Keratinocyte (primary cell): ENCODE measurements at regions not wholly inside any gene's neighbourhood (a gene's known extent, or its start where the extent isn't known, plus 50 kb on each side); places are given as distances from the start of the nearest gene placed in this dataset.

ENCODE experiments used
- CTCF ChIP-seq, 3 experiments: IDR thresholded peaks in 1 of 3; conservative IDR thresholded peaks in 1 of 3; optimal IDR thresholded peaks in 1 of 3; 2 replicates in 2 of 3; 3 replicates in 1 of 3; pipeline versions ENCODE3 to v1.5.1; 2011; ENCODE audit warnings: low read length in 3 of 3, mild to moderate bottlenecking in 3 of 3, moderate library complexity in 2 of 3, control low read depth in 1 of 3, inconsistent platforms in 1 of 3; ENCODE audit not compliant: insufficient read depth in 2 of 3; ENCODE audit errors: extremely low read depth in 1 of 3
- EZH2 ChIP-seq: IDR thresholded peaks from one replicate; pipeline ENCODE4 v1.6.1; 2012; ENCODE audit warnings: inconsistent platforms, mild to moderate bottlenecking, low read length, moderate library complexity

DNA sequence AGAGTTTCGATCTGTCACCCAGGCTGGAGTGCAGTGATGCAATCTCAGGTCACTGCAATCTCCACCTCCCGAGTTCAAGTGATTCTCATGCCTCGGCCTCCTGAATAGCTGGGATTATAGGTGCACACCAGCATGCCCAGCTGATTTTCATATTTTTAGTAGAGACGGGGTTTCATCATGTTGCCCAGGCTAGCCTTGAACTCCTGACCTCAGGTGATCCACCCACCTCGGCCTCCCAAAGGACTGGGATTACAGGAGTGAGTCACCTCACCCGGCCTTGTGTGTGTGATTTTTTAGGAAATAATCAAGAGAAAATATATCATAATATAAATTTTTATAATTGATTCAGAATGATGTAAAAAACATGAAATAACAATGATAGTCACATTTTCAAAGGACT, 1231.4 kb downstream of the GALC start:
- TF ChIP-seq CTCF (optimal IDR thresholded peaks at IDR 0.05 in 1 of 3, IDR thresholded peaks at IDR 0.05 in 1 of 3, conservative IDR thresholded peaks at IDR 0.05 in 1 of 3; ENCODE audit: extremely low read depth in 1 of 3, insufficient read depth in 2 of 3, low read length in 3 of 3) (no peak), EZH2 (no peak)
